Nephron (organoid): ENCODE measurements at regions not wholly inside any gene's neighbourhood (a gene's known extent, or its start where the extent isn't known, plus 50 kb on each side); places are given as distances from the start of the nearest gene placed in this dataset.
"Not testable (repeated sequence)": the region's sequence is repeated elsewhere in the genome, so short reads cannot be mapped to it uniquely, and the experiment has no call there.

Experiments used
- H3K27ac Mint-ChIP-seq, 3 experiments: 2 replicates each; pipeline ENCODE4 v1.8.0; 2020; ENCODE audit warnings: mixed read lengths in 3 of 3, mild to moderate bottlenecking in 2 of 3, moderate library complexity in 1 of 3
- H3K27me3 Mint-ChIP-seq: 2 replicates; pipeline ENCODE4 v1.8.0; 2021; ENCODE audit warnings: low read depth, mild to moderate bottlenecking, moderate library complexity, mixed read lengths
- H3K36me3 Mint-ChIP-seq: 2 replicates; pipeline ENCODE4 v1.8.0; 2020; ENCODE audit warnings: low read depth, mixed read lengths
- H3K4me1 Mint-ChIP-seq: 2 replicates; pipeline ENCODE4 v1.8.0; 2020; ENCODE audit warnings: mixed read lengths
- H3K4me3 Mint-ChIP-seq, 3 experiments: 2 replicates each; pipeline ENCODE4 v1.8.0; 2020; ENCODE audit warnings: mild to moderate bottlenecking in 3 of 3, mixed read lengths in 3 of 3, moderate library complexity in 2 of 3
- H3K9me3 Mint-ChIP-seq: 2 replicates; pipeline ENCODE4 v1.8.0; 2020; ENCODE audit warnings: mixed read lengths
- CTCF ChIP-seq, 3 experiments: fragments of 200-600 bp; sonication (generic); IDR thresholded peaks; one replicate each; pipeline ENCODE4 v1.5.0; 2021; ENCODE audit warnings: antibody characterized with exemption in 3 of 3; ENCODE audit not compliant: unreplicated experiment in 3 of 3

GRCh38 chr1:157306896-157307295 lies 168.7 kb upstream of the ETV3 start:
- no peak for TF ChIP-seq CTCF (IDR thresholded peaks at IDR 0.05; ENCODE audit: unreplicated experiment in 3 of 3)
- no peak overlapping the region for H3K27ac Mint-ChIP-seq
- peaks cover 16% of the 10 kb centered on the region for H3K27me3 Mint-ChIP-seq
- H3K4me1 Mint-ChIP-seq = peaks cover 10% of the 10 kb centered on the region
- H3K36me3 Mint-ChIP-seq = no peaks in the 10 kb centered on the region
- H3K9me3 Mint-ChIP-seq = no peaks in the 10 kb centered on the region
- H3K4me3 Mint-ChIP-seq = no peak overlapping the region

- Mint-ChIP-seq H3K4me1 (no peaks in the 10 kb centered on the region), H3K27ac (no peak overlapping the region), H3K36me3 (no peaks in the 10 kb centered on the region), H3K9me3 (no peaks in the 10 kb centered on the region), H3K4me3 (no peak overlapping the region), H3K27me3 (peaks cover 12% of the 10 kb centered on the region)
- no peak for TF ChIP-seq CTCF (IDR thresholded peaks at IDR 0.05; ENCODE audit: unreplicated experiment in 3 of 3)
Measured at GRCh38 chr1:157304271-157304670, 166.1 kb upstream of the ETV3 start.

GRCh38 chr1:157302724-157303123 lies 164.5 kb upstream of the ETV3 start:
- Mint-ChIP-seq H3K36me3 (no peaks in the 10 kb centered on the region), H3K27me3 (peaks cover 5% of the 10 kb centered on the region), H3K9me3 (no peaks in the 10 kb centered on the region), H3K27ac (no peak overlapping the region), H3K4me1 (no peaks in the 10 kb centered on the region), H3K4me3 (no peak overlapping the region)
- no peak for TF ChIP-seq CTCF (IDR thresholded peaks at IDR 0.05; ENCODE audit: unreplicated experiment in 3 of 3)

GRCh38 chr1:157302199-157302497 lies 164.0 kb upstream of the ETV3 start:
- peaks cover 6% of the 10 kb centered on the region for H3K27me3 Mint-ChIP-seq
- H3K9me3 Mint-ChIP-seq = no peaks in the 10 kb centered on the region
- H3K4me3 Mint-ChIP-seq = no peak overlapping the region
- H3K36me3 Mint-ChIP-seq = no peaks in the 10 kb centered on the region
- H3K4me1 Mint-ChIP-seq = no peaks in the 10 kb centered on the region
- TF ChIP-seq CTCF (IDR thresholded peaks at IDR 0.05; ENCODE audit: unreplicated experiment in 3 of 3) = no peak
- no peak overlapping the region for H3K27ac Mint-ChIP-seq

GRCh38 chr1:157301477-157302198 lies 163.4 kb upstream of the ETV3 start:
- H3K27me3 Mint-ChIP-seq = peaks cover 10% of the 10 kb centered on the region
- TF ChIP-seq CTCF (IDR thresholded peaks at IDR 0.05; ENCODE audit: unreplicated experiment in 3 of 3) = no peak
- no peak overlapping the region for H3K27ac Mint-ChIP-seq
- no peak overlapping the region for H3K4me3 Mint-ChIP-seq
- H3K9me3 Mint-ChIP-seq = no peaks in the 10 kb centered on the region
- H3K36me3 Mint-ChIP-seq = no peaks in the 10 kb centered on the region
- no peaks in the 10 kb centered on the region for H3K4me1 Mint-ChIP-seq

GRCh38 chr1:157294387-157295145 lies 156.4 kb upstream of the ETV3 start:
- H3K4me1 Mint-ChIP-seq, H3K4me3 Mint-ChIP-seq, H3K36me3 Mint-ChIP-seq, H3K27ac Mint-ChIP-seq, H3K9me3 Mint-ChIP-seq: not testable (repeated sequence)
- H3K27me3 Mint-ChIP-seq = peaks cover 16% of the 10 kb centered on the region
